Uterus (tissue), 3 donors: ENCODE measurements at regions not wholly inside any gene's neighbourhood (a gene's known extent, or its start where the extent isn't known, plus 50 kb on each side); places are given as distances from the start of the nearest gene placed in this dataset.

Experiments
- DNase-seq, 2 donors: peaks; one replicate each; pipeline ENCODE4 v3.0.0-alpha.2; 2019 to 2020
- H3K27ac ChIP-seq, 2 donors: fragments of 200-600 bp; sonication (generic); 1 replicate in 1 of 2; 2 replicates in 1 of 2; pipeline ENCODE4 v1.5.1; 2016 to 2018
- H3K27me3 ChIP-seq, 2 donors: fragments of 200-600 bp; sonication (generic); one replicate each; pipeline ENCODE4 v1.5.1; 2018 to 2019; ENCODE audit warnings: control low read depth in 1 of 2
- H3K36me3 ChIP-seq, 2 donors: fragments of 200-600 bp; sonication (generic); one replicate each; pipeline ENCODE4 v1.5.1; 2019; ENCODE audit warnings: control low read depth in 1 of 2
- H3K4me1 ChIP-seq, 2 donors: fragments of 200-600 bp; sonication (generic); one replicate each; pipeline ENCODE4 v1.5.1; 2018 to 2019; ENCODE audit warnings: control low read depth in 1 of 2
- H3K4me3 ChIP-seq, 2 donors: fragments of 200-600 bp; sonication (generic); 1 replicate in 1 of 2; 2 replicates in 1 of 2; pipeline ENCODE4 v1.5.1; 2018 to 2019; ENCODE audit warnings: mild to moderate bottlenecking in 1 of 2
- H3K9me3 ChIP-seq, 2 donors: fragments of 200-600 bp; sonication (generic); one replicate each; pipeline ENCODE4 v1.5.1; 2019; ENCODE audit warnings: control low read depth in 1 of 2
- POLR2A ChIP-seq, 2 donors: fragments of 450-650 bp; IDR thresholded peaks; one replicate each; pipeline ENCODE4 v1.6.1; 2016; ENCODE audit warnings: antibody characterized with exemption in 2 of 2, mild to moderate bottlenecking in 1 of 2, moderate library complexity in 1 of 2
- intact Hi-C: fragments of 100-400 bp; cut with DNase I; formaldehyde crosslinking; loops from one replicate; pipeline ENCODE4 v1.15.1; 2023; ENCODE audit warnings: low total_unique reads
- TF ChIP-seq, protein P1 (sequence below), 4 experiments: fragments of 200-600 bp in 2 of 4; fragments of 450-650 bp in 2 of 4; sonication (generic) in 2 of 4; IDR thresholded peaks; one replicate each; pipeline ENCODE4 v1.5.1; 2016 to 2019; ENCODE audit warnings: antibody characterized with exemption in 4 of 4, mild to moderate bottlenecking in 2 of 4, moderate library complexity in 1 of 4
- donor health status: DM: yes; HTN: yes; CAD: no.

GRCh38 chr5:20570486-20570885, 582.5 kb upstream of the CDH18 start:
- Histone ChIP-seq H3K4me1 (no peaks in the 10 kb centered on the region), H3K9me3 (no peaks in the 10 kb centered on the region), H3K27me3 (peaks cover 0 to 3% of the 10 kb centered on the region in 2 donors), H3K27ac (no peak overlapping the region), H3K36me3 (no peaks in the 10 kb centered on the region), H3K4me3 (no peak overlapping the region)
- intact Hi-C loops = no loop called here
- TF ChIP-seq, protein P1, sequence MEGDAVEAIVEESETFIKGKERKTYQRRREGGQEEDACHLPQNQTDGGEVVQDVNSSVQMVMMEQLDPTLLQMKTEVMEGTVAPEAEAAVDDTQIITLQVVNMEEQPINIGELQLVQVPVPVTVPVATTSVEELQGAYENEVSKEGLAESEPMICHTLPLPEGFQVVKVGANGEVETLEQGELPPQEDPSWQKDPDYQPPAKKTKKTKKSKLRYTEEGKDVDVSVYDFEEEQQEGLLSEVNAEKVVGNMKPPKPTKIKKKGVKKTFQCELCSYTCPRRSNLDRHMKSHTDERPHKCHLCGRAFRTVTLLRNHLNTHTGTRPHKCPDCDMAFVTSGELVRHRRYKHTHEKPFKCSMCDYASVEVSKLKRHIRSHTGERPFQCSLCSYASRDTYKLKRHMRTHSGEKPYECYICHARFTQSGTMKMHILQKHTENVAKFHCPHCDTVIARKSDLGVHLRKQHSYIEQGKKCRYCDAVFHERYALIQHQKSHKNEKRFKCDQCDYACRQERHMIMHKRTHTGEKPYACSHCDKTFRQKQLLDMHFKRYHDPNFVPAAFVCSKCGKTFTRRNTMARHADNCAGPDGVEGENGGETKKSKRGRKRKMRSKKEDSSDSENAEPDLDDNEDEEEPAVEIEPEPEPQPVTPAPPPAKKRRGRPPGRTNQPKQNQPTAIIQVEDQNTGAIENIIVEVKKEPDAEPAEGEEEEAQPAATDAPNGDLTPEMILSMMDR (IDR thresholded peaks at IDR 0.05) = no peak
- TF ChIP-seq POLR2A (IDR thresholded peaks at IDR 0.05) = no peak
- no peak for DNase-seq

DNA sequence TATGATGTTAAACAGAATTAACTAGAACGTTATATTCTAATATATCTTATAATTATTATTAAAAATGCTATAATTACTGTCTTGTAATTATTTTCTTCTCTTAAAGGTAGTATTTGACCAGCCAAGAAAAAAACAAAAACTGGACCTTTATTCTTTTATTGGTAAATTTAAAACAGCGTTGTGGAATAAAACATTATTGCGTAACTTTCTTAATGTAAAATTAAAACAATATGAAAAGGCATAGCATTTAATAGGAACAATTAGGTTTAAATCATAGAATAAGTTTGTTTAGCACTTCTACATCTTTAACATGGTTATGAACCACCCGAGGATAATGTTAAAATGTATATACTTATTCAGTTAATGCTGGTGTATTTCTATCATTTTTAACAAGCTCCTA, 574.5 kb upstream of the CDH18 start:
- no peak overlapping the region for H3K4me3 ChIP-seq
- no peaks in the 10 kb centered on the region for H3K36me3 ChIP-seq
- DNase-seq = no peak
- no peaks in the 10 kb centered on the region for H3K4me1 ChIP-seq
- intact Hi-C loops = no loop called here
- no peak overlapping the region for H3K27ac ChIP-seq
- H3K9me3 ChIP-seq = no peaks in the 10 kb centered on the region
- no peaks in the 10 kb centered on the region for H3K27me3 ChIP-seq
- TF ChIP-seq, protein P1 (IDR thresholded peaks at IDR 0.05) = no peak
- no peak for TF ChIP-seq POLR2A (IDR thresholded peaks at IDR 0.05)

DNA sequence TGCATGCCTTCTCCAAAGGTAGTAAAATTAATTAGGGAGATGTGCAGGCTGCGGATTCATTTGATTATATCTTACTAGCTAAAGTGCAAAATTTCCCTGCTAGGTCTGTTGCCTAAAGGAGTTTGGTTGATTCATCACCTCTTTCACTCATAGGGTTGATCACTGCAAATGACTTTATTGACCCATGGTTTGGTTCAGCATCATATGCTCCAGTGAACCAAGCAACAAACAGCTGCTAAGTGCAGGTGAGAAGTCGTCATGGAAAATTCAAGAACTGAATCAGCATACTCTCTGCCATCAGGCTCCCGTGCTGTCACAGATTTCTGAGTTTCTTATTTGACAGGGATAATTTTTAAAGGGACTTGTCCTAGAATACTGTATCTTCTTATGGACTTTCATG, 571.8 kb upstream of the CDH18 start:
- no peak for TF ChIP-seq POLR2A (IDR thresholded peaks at IDR 0.05)
- TF ChIP-seq, protein P1 (IDR thresholded peaks at IDR 0.05) = no peak
- Histone ChIP-seq H3K27ac (no peak overlapping the region), H3K4me1 (no peaks in the 10 kb centered on the region), H3K36me3 (no peaks in the 10 kb centered on the region), H3K9me3 (no peaks in the 10 kb centered on the region), H3K4me3 (no peak overlapping the region), H3K27me3 (no peaks in the 10 kb centered on the region)
- intact Hi-C loops = no loop called here
- DNase-seq = no peak

DNA sequence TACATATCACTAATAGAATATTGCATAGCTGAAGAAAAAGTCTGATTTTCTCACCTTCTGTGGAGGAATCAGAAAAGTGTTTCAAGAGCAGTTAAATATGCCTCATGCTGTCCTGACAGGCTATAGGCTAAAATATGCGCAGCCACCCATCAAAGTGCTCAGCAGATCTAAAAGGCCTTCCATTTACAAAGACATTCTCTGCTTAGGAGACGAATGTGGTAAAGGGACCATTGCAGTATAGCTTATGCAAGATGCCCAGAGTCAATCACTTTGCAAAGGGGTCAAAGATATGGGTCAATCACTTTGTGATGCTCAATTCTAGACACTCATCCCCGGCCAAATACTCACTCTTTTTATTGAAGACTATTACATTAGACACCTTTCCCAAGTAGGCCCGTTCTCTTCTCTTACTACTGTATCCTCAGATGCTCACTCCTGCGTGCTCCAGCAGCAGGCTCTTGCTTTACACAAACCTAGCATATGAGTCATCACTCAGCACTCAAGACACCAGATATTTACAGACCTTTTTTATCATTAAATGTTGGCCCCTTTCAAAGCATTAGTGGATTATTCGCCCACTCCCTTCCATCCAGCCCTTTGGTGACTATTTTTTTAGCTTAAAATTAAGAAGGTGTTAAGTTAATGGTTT, 568.2 kb upstream of the CDH18 start:
- intact Hi-C loops = no loop called here
- Histone ChIP-seq H3K36me3 (no peaks in the 10 kb centered on the region), H3K27ac (no peak overlapping the region), H3K27me3 (no peaks in the 10 kb centered on the region), H3K4me1 (no peaks in the 10 kb centered on the region), H3K9me3 (no peaks in the 10 kb centered on the region), H3K4me3 (no peak overlapping the region)
- DNase-seq = no peak
- TF ChIP-seq, protein P1 (IDR thresholded peaks at IDR 0.05) = no peak
- no peak for TF ChIP-seq POLR2A (IDR thresholded peaks at IDR 0.05)

DNA sequence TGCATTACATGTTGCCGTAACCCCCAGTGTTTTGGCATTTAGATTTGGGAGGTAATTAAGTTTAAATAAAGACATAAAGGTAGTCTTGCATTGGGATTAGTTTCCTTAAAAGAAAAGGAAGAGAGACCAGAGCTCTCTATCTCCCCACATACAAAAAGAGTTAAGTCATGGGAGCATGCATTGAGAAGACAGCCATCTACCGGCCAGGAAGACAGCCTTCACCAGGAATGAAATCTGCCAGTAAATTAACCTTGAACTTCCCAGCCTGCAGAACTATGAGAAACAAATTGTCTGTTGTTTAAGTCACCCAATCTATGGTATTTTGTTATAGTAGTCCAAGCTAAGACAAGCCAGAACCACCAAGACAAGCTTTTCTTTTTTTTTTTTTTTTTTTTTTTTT, 567.0 kb upstream of the CDH18 start:
- H3K9me3 ChIP-seq = no peaks in the 10 kb centered on the region
- intact Hi-C loops = no loop called here
- no peaks in the 10 kb centered on the region for H3K27me3 ChIP-seq
- no peak overlapping the region for H3K4me3 ChIP-seq
- H3K4me1 ChIP-seq = no peaks in the 10 kb centered on the region
- DNase-seq = no peak
- TF ChIP-seq, protein P1 (IDR thresholded peaks at IDR 0.05) = no peak
- TF ChIP-seq POLR2A (IDR thresholded peaks at IDR 0.05) = no peak
- no peaks in the 10 kb centered on the region for H3K36me3 ChIP-seq
- no peak overlapping the region for H3K27ac ChIP-seq
